Stimulated activated naive CD8-positive, alpha-beta T cell treated with anti-CD3 and anti-CD28 coated beads, Interleukin-15, Interleukin-2, amounts not matched to agents 100 U/mL and 50 U/mL, for 24 hours (primary cell): ENCODE measurements at regions not wholly inside any gene's neighbourhood (a gene's known extent, or its start where the extent isn't known, plus 50 kb on each side); places are given as distances from the start of the nearest gene placed in this dataset.

Source experiments
- ATAC-seq: fragments of 150-1000 bp; cut with Tn5 transposase; one replicate; pipeline ENCODE4 v1.10.0; 2021
- DNase-seq: peaks from one replicate; pipeline ENCODE4 v3.0.0; 2021

- ATAC-seq (no peak), DNase-seq (no peak)
Measured at GRCh38 chr4:123807866-123808265, 411.3 kb downstream of the SPRY1 start.

- no peak for DNase-seq
Measured at GRCh38 chr4:123809864-123810263, 413.3 kb downstream of the SPRY1 start.

GRCh38 chr4:123812066-123812390, 415.4 kb downstream of the SPRY1 start:
- DNase-seq (no peak), ATAC-seq (no peak)

More at GRCh38 chr4:123809864-123810263, 413.3 kb downstream of the SPRY1 start:
- no peak for ATAC-seq

GRCh38 chr4:123813901-123814300, 417.3 kb downstream of the SPRY1 start:
- ATAC-seq (no peak), DNase-seq (no peak)

GRCh38 chr4:123816462-123816861, 419.9 kb downstream of the SPRY1 start:
- no peak for ATAC-seq
- DNase-seq, result no peak

GRCh38 chr4:123817025-123817688, 420.6 kb downstream of the SPRY1 start:
- DNase-seq, result no peak
- no peak for ATAC-seq

- ATAC-seq, result no peak
Measured at GRCh38 chr4:123819362-123820035, 422.9 kb downstream of the SPRY1 start.

GRCh38 chr4:123821861-123822260, 425.3 kb downstream of the SPRY1 start:
- DNase-seq, result no peak

More at GRCh38 chr4:123819362-123820035, 422.9 kb downstream of the SPRY1 start:
- no peak for DNase-seq

GRCh38 chr4:123822353-123822752, 425.8 kb downstream of the SPRY1 start:
- ATAC-seq (no peak), DNase-seq (no peak)

More at GRCh38 chr4:123821861-123822260, 425.3 kb downstream of the SPRY1 start:
- no peak for ATAC-seq

GRCh38 chr4:123823244-123823643, 426.6 kb downstream of the SPRY1 start:
- no peak for ATAC-seq
- no peak for DNase-seq

GRCh38 chr4:123824524-123824923, 427.9 kb downstream of the SPRY1 start:
- no peak for DNase-seq
- ATAC-seq, result no peak

- no peak for DNase-seq
Measured at GRCh38 chr4:123825596-123826291, 429.1 kb downstream of the SPRY1 start.

GRCh38 chr4:123826896-123827295, 430.3 kb downstream of the SPRY1 start:
- DNase-seq, result no peak
- ATAC-seq, result no peak

More at GRCh38 chr4:123825596-123826291, 429.1 kb downstream of the SPRY1 start:
- no peak for ATAC-seq

- ATAC-seq (no peak), DNase-seq (no peak)
Measured at GRCh38 chr4:123827511-123827910, 430.9 kb downstream of the SPRY1 start.

GRCh38 chr4:123830930-123831329, 434.3 kb downstream of the SPRY1 start:
- ATAC-seq (no peak), DNase-seq (no peak)

GRCh38 chr4:123832173-123833026, 435.8 kb downstream of the SPRY1 start:
- ATAC-seq, result no peak
- DNase-seq, result no peak

- no peak for DNase-seq
- no peak for ATAC-seq
Measured at GRCh38 chr4:123833171-123833643, 436.6 kb downstream of the SPRY1 start.

- DNase-seq, result no peak
- ATAC-seq, result no peak
Measured at GRCh38 chr4:123835831-123836590, 439.4 kb downstream of the SPRY1 start.

- ATAC-seq (no peak), DNase-seq (no peak)
Measured at GRCh38 chr4:123836851-123837595, 440.4 kb downstream of the SPRY1 start.

- no peak for ATAC-seq
- DNase-seq, result no peak
Measured at GRCh38 chr4:123838474-123838873, 441.9 kb downstream of the SPRY1 start.

- ATAC-seq, result no peak
- DNase-seq, result no peak
Measured at GRCh38 chr4:123840197-123840596, 443.6 kb downstream of the SPRY1 start.
